Heart right ventricle (tissue), 16 donors: ENCODE measurements at regions not wholly inside any gene's neighbourhood (a gene's known extent, or its start where the extent isn't known, plus 50 kb on each side); places are given as distances from the start of the nearest gene placed in this dataset.
"Not testable (repeated sequence)": the region's sequence is repeated elsewhere in the genome, so short reads cannot be mapped to it uniquely, and the experiment has no call there.

Experiments used
- ATAC-seq, 8 donors: fragments of 200-7000 bp; cut with Tn5 transposase; one replicate each; pipeline ENCODE4 v1.9.1; 2020; ENCODE audit warnings: mild to moderate bottlenecking in 8 of 8, moderate library complexity in 8 of 8, moderate number of reproducible peaks in 1 of 8
- DNase-seq, 2 donors: peaks; one replicate each; pipeline ENCODE4 v3.0.0-alpha.2; 2020
- H3K27ac ChIP-seq, 10 donors: fragments of 200-600 bp; sonication (generic) in 2 of 10; one replicate each; pipeline versions ENCODE4 v1.5.0 to v1.8.0; 2020 to 2022; ENCODE audit warnings: mild to moderate bottlenecking in 3 of 10
- H3K27me3 ChIP-seq, 7 donors: fragments of 200-600 bp; one replicate each; pipeline ENCODE4 v1.8.0; 2021 to 2022; ENCODE audit warnings: mild to moderate bottlenecking in 2 of 7
- H3K36me3 ChIP-seq, 9 donors: fragments of 200-600 bp; sonication (generic) in 1 of 9; one replicate each; pipeline versions ENCODE4 v1.5.0 to v1.8.0; 2020 to 2022; ENCODE audit warnings: mild to moderate bottlenecking in 2 of 9
- H3K4me1 ChIP-seq, 9 donors: fragments of 200-600 bp; sonication (generic) in 1 of 9; one replicate each; pipeline versions ENCODE4 v1.5.0 to v1.8.0; 2020 to 2022; ENCODE audit warnings: mild to moderate bottlenecking in 4 of 9
- H3K4me3 ChIP-seq, 10 donors: fragments of 200-600 bp; sonication (generic) in 2 of 10; one replicate each; pipeline versions ENCODE4 v1.5.0 to v1.8.0; 2020 to 2022; ENCODE audit warnings: mild to moderate bottlenecking in 7 of 10, moderate library complexity in 2 of 10
- H3K9me3 ChIP-seq, 11 donors: fragments of 200-600 bp in 10 of 11; sonication (generic) in 2 of 11; one replicate each; pipeline versions ENCODE4 v1.5.0 to v1.8.0; 2013 to 2022; ENCODE audit warnings: mild to moderate bottlenecking in 2 of 11, control low read depth in 1 of 11, moderate library complexity in 1 of 11
- WGBS, 2 donors: extraction: QIAGEN DNeasy Blood & Tissue Kit; methylation state at CpG; one replicate each; pipeline ENCODE4 v1.1.7; 2013; ENCODE audit warnings: inconsistent platforms in 1 of 2; 5-methylcytosine and 5-hydroxymethylcytosine counted together
- intact Hi-C, 10 donors: fragments of 100-400 bp; cut with DNase I; formaldehyde crosslinking; loops; one replicate each; pipeline versions ENCODE4 v1.11.1 to v1.14.2; 2022
- TF ChIP-seq, protein P1 (sequence below), 9 donors: fragments of 200-600 bp; sonication (generic) in 2 of 9; IDR thresholded peaks; one replicate each; pipeline versions ENCODE4 v1.5.0 to v1.8.0; 2021 to 2022; ENCODE audit warnings: antibody characterized with exemption in 9 of 9, mild to moderate bottlenecking in 5 of 9, moderate library complexity in 1 of 9
- donor health status: Arrhythmogenic right ventricular cardiomyopathy.
- donor health status: ischemic (EF 13 %, LVEDD 7.1; RV severe dilation, severe dysfunction).
- donor health status: healthy with polysubstance abuse.
- donor health status: DM: no; HTN: yes; CAD: no.
- donor health status: DM: no; HTN: no; CAD: no.
- donor health status: ischemic (EF 25% LVEDD 6.9; RV normal size, moderate dysfunction).
- donor health status: ischemic (EF 25% LVEDD 5.7; RV mildly dilated, moderate dysfunction).
- donor health status: healthy.
- donor health status: DM: yes; HTN: yes; CAD: no.
- donor health status: Ischemic cardiomyopathy.
- donor health status: ischemic (EF 35%, LVEDD 5.7; RV mildly dilated, moderate dysfunction).
- donor health status: nonischemic (EF 11% LVEDD 7.7; RV severe dilation, severe dysfunction).
- donor health status: DM: yes; HTN: yes; CAD: no.
- donor health status: PGD.
- donor health status: ischemic (EF 29% LVEDD 5.4; RV normal size, mild dysfunction).
- donor health status: nonischemic (EF 23%, LVEDD 6.1; RV moderate dilation, normal function).

DNA sequence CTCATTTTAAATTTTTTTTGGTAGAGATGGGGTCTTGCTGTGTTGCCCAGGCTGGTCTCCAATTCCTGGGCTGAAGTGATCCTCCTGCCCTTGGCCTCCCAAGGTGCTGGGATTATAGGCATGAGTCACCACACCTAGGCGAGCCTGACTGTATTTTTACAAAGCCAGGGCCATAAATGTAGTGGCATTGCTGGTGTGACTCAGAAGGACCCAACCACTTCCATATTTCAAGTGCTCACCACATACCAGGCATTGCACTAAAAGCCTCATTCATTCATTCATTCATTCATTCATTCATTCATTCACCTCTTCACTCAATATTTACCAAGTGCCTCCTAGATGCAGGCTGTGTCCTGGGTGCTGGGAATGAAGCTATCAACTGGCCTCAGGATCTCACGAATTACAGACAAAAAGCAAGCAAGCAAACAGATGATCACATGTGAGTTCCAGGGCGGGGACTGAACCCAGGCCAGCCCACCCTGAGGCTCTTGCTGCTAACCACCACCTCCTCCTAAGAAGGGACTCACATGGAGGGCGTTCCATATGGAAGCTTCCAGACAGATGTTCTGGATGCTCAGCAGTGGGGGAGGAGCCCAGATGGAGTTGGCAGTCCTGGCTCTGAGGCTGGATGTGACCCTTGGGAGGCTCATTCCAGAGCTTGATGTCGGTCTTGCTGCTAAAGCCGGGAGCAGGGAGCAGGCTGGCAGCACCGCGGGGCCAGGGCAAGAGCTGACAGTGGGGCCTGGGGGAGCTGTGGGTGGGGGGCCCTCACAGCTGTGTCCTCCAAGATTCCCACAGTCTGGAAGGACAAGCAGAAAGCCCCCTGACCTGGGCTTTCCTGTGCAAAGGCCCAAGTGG, 158.8 kb downstream of the CTTN start:
- Histone ChIP-seq H3K9me3 (no peaks in the 10 kb centered on the region), H3K4me3 (no peak overlapping the region), H3K4me1 (no peaks in the 10 kb centered on the region), H3K36me3 (no peaks in the 10 kb centered on the region), H3K27ac (no peak overlapping the region), H3K27me3 (peaks cover 0 to 22% (median 0%) of the 10 kb centered on the region in 7 donors)
- 40 to 46% methylated on average over 8 of the region's 8 CpGs for whole genome bisulfite sequencing, 2 donors
- ATAC-seq (no peak), DNase-seq (no peak)
- intact Hi-C loops = no loop called here
- TF ChIP-seq, protein P1, sequence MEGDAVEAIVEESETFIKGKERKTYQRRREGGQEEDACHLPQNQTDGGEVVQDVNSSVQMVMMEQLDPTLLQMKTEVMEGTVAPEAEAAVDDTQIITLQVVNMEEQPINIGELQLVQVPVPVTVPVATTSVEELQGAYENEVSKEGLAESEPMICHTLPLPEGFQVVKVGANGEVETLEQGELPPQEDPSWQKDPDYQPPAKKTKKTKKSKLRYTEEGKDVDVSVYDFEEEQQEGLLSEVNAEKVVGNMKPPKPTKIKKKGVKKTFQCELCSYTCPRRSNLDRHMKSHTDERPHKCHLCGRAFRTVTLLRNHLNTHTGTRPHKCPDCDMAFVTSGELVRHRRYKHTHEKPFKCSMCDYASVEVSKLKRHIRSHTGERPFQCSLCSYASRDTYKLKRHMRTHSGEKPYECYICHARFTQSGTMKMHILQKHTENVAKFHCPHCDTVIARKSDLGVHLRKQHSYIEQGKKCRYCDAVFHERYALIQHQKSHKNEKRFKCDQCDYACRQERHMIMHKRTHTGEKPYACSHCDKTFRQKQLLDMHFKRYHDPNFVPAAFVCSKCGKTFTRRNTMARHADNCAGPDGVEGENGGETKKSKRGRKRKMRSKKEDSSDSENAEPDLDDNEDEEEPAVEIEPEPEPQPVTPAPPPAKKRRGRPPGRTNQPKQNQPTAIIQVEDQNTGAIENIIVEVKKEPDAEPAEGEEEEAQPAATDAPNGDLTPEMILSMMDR (IDR thresholded peaks at IDR 0.05) = no peak

DNA sequence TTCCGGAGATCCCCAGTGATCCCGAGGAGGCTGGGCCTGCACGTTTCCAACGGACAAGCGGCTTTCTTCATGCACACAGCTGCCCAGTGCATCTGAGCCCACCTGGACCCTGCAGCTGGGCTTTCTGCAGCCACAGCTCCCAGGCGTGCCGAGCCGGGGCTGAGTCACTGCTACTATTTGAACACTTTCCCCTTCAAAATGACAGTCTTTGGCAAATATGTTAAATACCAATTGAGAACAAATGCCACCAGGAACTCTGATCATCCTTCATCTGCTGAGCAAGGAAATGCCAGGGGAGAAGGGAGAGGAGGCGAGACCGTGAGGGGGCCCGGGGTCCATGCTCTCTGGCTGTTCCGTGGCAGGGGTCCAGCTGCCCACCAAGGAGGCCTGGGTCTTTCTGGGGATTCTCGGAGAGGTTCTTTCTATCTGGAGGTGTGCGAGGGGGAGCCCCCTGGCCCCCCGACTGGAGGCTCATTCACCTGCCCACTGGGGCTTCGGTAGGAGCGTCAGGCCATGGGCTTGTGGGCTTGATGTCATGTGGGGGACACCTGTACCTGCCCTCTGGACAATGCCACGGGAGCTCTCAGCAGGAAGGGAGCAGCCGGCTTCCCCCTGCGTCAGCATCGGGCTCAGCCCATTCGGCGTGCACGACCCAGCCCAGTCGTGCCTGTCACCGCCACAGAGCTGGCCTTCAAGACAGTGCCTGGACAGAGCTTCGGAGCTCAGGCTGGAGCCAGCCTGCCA, 159.6 kb downstream of the CTTN start:
- WGBS, 2 donors = 86 to 90% methylated on average over 27 of the region's 27 CpGs
- Histone ChIP-seq H3K27me3 (peaks cover 0 to 19% (median 0%) of the 10 kb centered on the region in 7 donors), H3K27ac (no peak overlapping the region)

DNA sequence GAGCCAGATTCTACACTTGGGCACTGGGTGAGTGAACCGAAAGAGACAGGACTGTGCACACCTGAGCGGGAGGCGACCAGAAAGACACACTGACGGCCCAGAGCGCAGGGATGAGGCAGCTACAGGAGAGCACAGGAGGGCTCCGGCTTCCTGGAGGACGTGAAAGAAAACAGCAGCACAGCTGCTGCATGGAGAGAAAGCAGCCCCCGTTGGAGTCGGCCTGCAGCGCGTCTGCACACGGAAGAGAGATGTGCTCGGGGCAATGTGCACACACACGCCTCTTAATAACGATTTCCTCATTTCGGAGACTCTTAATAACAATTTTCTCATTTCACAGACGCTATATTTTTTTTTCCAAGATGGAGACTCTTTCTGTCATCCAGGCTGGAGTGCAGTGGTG, 160.4 kb downstream of the CTTN start:
- no peaks in the 10 kb centered on the region for H3K36me3 ChIP-seq
- no peak for ATAC-seq
- intact Hi-C loops = no loop called here
- DNase-seq = no peak
- 86 to 87% methylated on average over 17 of the region's 17 CpGs for WGBS, 2 donors
- no peak overlapping the region for H3K4me3 ChIP-seq
- no peaks in the 10 kb centered on the region for H3K4me1 ChIP-seq
- H3K9me3 ChIP-seq = peaks cover 0 to 5% (median 0%) of the 10 kb centered on the region in 11 donors
- H3K27ac ChIP-seq = no peak overlapping the region
- peaks cover 0 to 20% (median 0%) of the 10 kb centered on the region in 7 donors for H3K27me3 ChIP-seq
- TF ChIP-seq, protein P1 (IDR thresholded peaks at IDR 0.05) = no peak

More for the DNA sequence above, 159.6 kb downstream of the CTTN start:
- TF ChIP-seq, protein P1 (IDR thresholded peaks at IDR 0.05) = no peak
- Histone ChIP-seq H3K4me1 (no peaks in the 10 kb centered on the region), H3K36me3 (no peaks in the 10 kb centered on the region), H3K9me3 (peaks cover 0 to 5% (median 0%) of the 10 kb centered on the region in 11 donors), H3K4me3 (no peak overlapping the region)
- intact Hi-C loops = no loop called here
- ATAC-seq (no peak), DNase-seq (no peak)

DNA sequence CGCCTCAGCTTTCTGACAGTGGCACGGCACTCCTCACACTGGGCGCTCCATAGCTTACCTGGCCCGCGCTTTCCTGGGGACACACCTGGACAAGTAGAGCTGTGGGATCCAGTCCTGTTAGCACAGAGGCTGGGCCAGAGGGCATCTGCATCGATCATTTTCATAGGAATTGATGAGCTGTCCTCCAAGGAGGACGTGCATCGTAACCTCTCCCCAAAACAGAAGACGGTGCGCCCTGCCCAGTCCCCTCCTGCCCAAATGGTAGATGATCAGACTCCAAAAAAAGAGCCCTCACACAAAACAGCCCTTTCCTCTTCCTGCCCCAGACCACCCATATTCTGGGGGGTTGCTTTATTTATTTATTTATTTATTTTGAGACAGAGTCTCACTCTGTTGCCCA, 161.2 kb downstream of the CTTN start:
- ATAC-seq = no peak
- Histone ChIP-seq H3K27me3 (peaks cover 0 to 20% (median 2%) of the 10 kb centered on the region in 7 donors), H3K4me1 (no peaks in the 10 kb centered on the region), H3K27ac (no peak overlapping the region), H3K9me3 (peaks cover 0 to 5% (median 0%) of the 10 kb centered on the region in 11 donors), H3K36me3 (no peaks in the 10 kb centered on the region), H3K4me3 (no peak overlapping the region)
- intact Hi-C loops = no loop called here
- 92 to 93% methylated on average over 10 of the region's 10 CpGs for WGBS, 2 donors
- DNase-seq = no peak
- TF ChIP-seq, protein P1 (IDR thresholded peaks at IDR 0.05) = no peak

DNA sequence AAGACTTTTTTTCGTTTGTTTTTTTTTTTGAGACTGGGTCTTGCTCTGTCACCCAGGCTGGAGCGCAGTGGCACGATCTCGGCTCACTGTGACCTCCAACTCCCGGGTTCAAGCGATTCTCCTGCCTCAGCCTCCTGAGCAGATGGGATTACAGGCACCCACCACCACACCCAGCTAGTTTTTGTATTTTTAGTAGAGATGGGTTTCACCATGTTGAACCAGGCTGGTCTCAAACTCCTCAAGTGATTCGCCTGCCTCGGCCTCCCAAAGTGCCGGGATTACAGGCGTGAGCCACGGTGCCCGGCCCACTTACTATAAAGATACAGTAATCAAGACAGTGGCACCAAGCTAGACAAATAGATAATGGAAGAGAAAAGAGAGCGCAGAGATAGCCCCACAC, 162.3 kb downstream of the CTTN start:
- H3K4me3 ChIP-seq, H3K9me3 ChIP-seq, H3K36me3 ChIP-seq, ATAC-seq, DNase-seq, H3K4me1 ChIP-seq, H3K27ac ChIP-seq: not testable (repeated sequence)
- intact Hi-C loops = loop anchor here in 1 of 10 donors (10.0 kb wide), 1 partner anchor 194 kb away; no protein-coding TSS in a partner anchor
- WGBS, 2 donors = 90 to 93% methylated on average over 13 of the region's 13 CpGs
- peaks cover 0 to 20% (median 5%) of the 10 kb centered on the region in 7 donors for H3K27me3 ChIP-seq
